HCT116 (cell line): ENCODE measurements at regions not wholly inside any gene's neighbourhood (a gene's known extent, or its start where the extent isn't known, plus 50 kb on each side); places are given as distances from the start of the nearest gene placed in this dataset.
A peak's percentile ranks its signal among the peaks of the same experiment; 100 is the strongest.

Experiments
- ATAC-seq: fragments of 200-7000 bp; cut with Tn5 transposase; 2 replicates; pipeline ENCODE4 v1.9.1; 2020; ENCODE audit warnings: mild to moderate bottlenecking, moderate library complexity
- BruUV-seq: library from RNA; stranded (reverse); fragments of 400-500 nt; replicated peaks from 2 replicates; lab custom pipeline; 2021; lab: Mats Ljungman, UMichigan
- CTCF ChIA-PET: fragments of 300-600 bp; sonication (Branson Sonifier 250); formaldehyde crosslinking; loops from one replicate; lab custom pipeline; 2021; ENCODE audit warnings: antibody characterized with exemption; lab: Charles Lee
- POLR2A ChIA-PET: fragments of 300-600, 350-600 bp; sonication (Branson Sonifier 250); formaldehyde crosslinking; loops from one replicate; lab custom pipeline; 2021; ENCODE audit warnings: antibody characterized with exemption; lab: Charles Lee
- RAD21 ChIA-PET, 2 experiments: fragments of 300-600 bp; sonication (Branson Sonifier 250); formaldehyde crosslinking; loops; one replicate each; lab custom pipeline; 2023; ENCODE audit warnings: low total read pairs in 2 of 2; ENCODE audit not compliant: uncharacterized antibody in 2 of 2, unreplicated experiment in 2 of 2, low non-redundant PET in 1 of 2; lab: Charles Lee
- DNase-seq: peaks from one replicate; pipeline ENCODE4 v3.0.0-alpha.2; 2010; ENCODE audit warnings: low read depth, low spot score
- H2AFZ ChIP-seq: fragments of 200-600 bp; shearing (Covaris generic), sonication (generic); 2 replicates; pipeline ENCODE4 v1.6.1; 2017; ENCODE audit warnings: low read depth, mixed run types, mixed read lengths, antibody characterized with exemption, low read length; ENCODE audit not compliant: poor library complexity, severe bottlenecking
- H3K27ac ChIP-seq: 2 replicates; pipeline ENCODE4 v1.5.1; 2012; ENCODE audit warnings: low read depth, low read length
- H3K27me3 ChIP-seq: fragments of 200-600 bp; sonication (generic); 2 replicates; pipeline ENCODE4 v1.6.1; 2016; ENCODE audit warnings: mixed run types, low read length, mixed read lengths; ENCODE audit not compliant: insufficient read depth
- H3K36me3 ChIP-seq, 2 experiments: fragments of 200-500 bp in 1 of 2; fragments of 200-600 bp in 1 of 2; sonication (Bioruptor generic) in 1 of 2; sonication (generic) in 1 of 2; 2 replicates each; pipeline versions ENCODE4 v1.5.1 to v1.6.1; 2014 to 2016; ENCODE audit warnings: low read length in 2 of 2, inconsistent platforms in 1 of 2, mixed read lengths in 1 of 2, mixed run types in 1 of 2; ENCODE audit not compliant: insufficient read depth in 2 of 2, control insufficient read depth in 1 of 2
- H3K4me1 ChIP-seq, 2 experiments: fragments of 200-600 bp in 1 of 2; sonication (generic) in 1 of 2; 2 replicates each; pipeline versions ENCODE4 v1.5.1 to v1.6.1; 2012 to 2017; ENCODE audit warnings: low read length in 2 of 2, inconsistent platforms in 1 of 2, mild to moderate bottlenecking in 1 of 2, mixed read lengths in 1 of 2, mixed run types in 1 of 2, moderate library complexity in 1 of 2; ENCODE audit not compliant: insufficient read depth in 2 of 2, control insufficient read depth in 1 of 2
- H3K4me2 ChIP-seq: fragments of 200-600 bp; sonication (generic); 2 replicates; pipeline ENCODE4 v1.6.1; 2017; ENCODE audit warnings: mixed run types, low read length, mixed read lengths
- H3K4me3 ChIP-seq, 2 experiments: fragments of 200-600 bp in 1 of 2; sonication (generic) in 1 of 2; replicated peaks in 1 of 2; 2 replicates each; pipeline ENCODE4 v1.5.1; 2011 to 2016; ENCODE audit warnings: low read length in 2 of 2, control low read depth in 1 of 2, low read depth in 1 of 2, mild to moderate bottlenecking in 1 of 2, mixed read lengths in 1 of 2, mixed run types in 1 of 2
- H3K79me2 ChIP-seq: fragments of 200-600 bp; sonication (generic); 2 replicates; pipeline ENCODE4 v1.6.1; 2017; ENCODE audit warnings: mild to moderate bottlenecking, mixed run types, low read length, moderate library complexity, mixed read lengths; ENCODE audit not compliant: insufficient read depth
- H3K9ac ChIP-seq: fragments of 200-600 bp; sonication (generic); 2 replicates; pipeline ENCODE4 v1.6.1; 2016; ENCODE audit warnings: low read length, mixed read lengths
- H3K9me2 ChIP-seq: fragments of 200-600 bp; sonication (generic), shearing (Covaris generic); 2 replicates; pipeline ENCODE4 v1.6.1; 2017; ENCODE audit warnings: mixed run types, mild to moderate bottlenecking, moderate library complexity; ENCODE audit not compliant: insufficient read depth
- H3K9me3 ChIP-seq, 2 experiments: fragments of 200-500 bp in 1 of 2; fragments of 200-600 bp in 1 of 2; sonication (Bioruptor generic) in 1 of 2; sonication (generic) in 1 of 2; 2 replicates each; pipeline ENCODE4 v1.6.1; 2014 to 2017; ENCODE audit warnings: low read length in 2 of 2, mixed read lengths in 2 of 2, inconsistent platforms in 1 of 2, low read depth in 1 of 2, mild to moderate bottlenecking in 1 of 2, mixed run types in 1 of 2, moderate library complexity in 1 of 2; ENCODE audit not compliant: control insufficient read depth in 1 of 2, insufficient read depth in 1 of 2
- H4K20me1 ChIP-seq: fragments of 200-600 bp; sonication (generic), shearing (Covaris generic); 2 replicates; pipeline ENCODE4 v1.6.1; 2017; ENCODE audit warnings: mixed run types, mild to moderate bottlenecking, moderate library complexity; ENCODE audit not compliant: insufficient read depth
- CBX3 ChIP-seq: IDR thresholded peaks from 2 replicates; pipeline ENCODE4 v1.6.1; 2012; ENCODE audit warnings: low read depth
- TCF7L2 ChIP-seq: IDR thresholded peaks from 2 replicates; pipeline ENCODE4 v1.7.0; 2011; ENCODE audit warnings: borderline replicate concordance, inconsistent platforms; ENCODE audit not compliant: insufficient read depth, insufficient read length; ENCODE audit errors: extremely low read depth
- ZNF274 ChIP-seq: fragments of 200-500 bp; sonication (Bioruptor generic); IDR thresholded peaks from 2 replicates; pipeline ENCODE4 v1.6.1; 2014; ENCODE audit warnings: mild to moderate bottlenecking, low read depth, low read length, inconsistent platforms
- intact Hi-C: fragments of 100-400 bp; cut with micrococcal nuclease; formaldehyde crosslinking; loops from 2 replicates; pipeline ENCODE4 v1.10.0; 2022
- TF ChIP-seq, protein P1 (sequence below): IDR thresholded peaks from 2 replicates; pipeline ENCODE4 v1.6.1; 2012
- TF ChIP-seq, protein P2 (sequence below), 3 experiments: fragments of 200-600 bp in 1 of 3; sonication (generic) in 1 of 3; IDR thresholded peaks in 2 of 3; conservative IDR thresholded peaks in 1 of 3; 2 replicates each; pipeline ENCODE4 v1.5.1; 2012 to 2017; ENCODE audit warnings: low read depth in 2 of 3, low read length in 2 of 3, antibody characterized with exemption in 1 of 3, borderline replicate concordance in 1 of 3, control low read depth in 1 of 3, mild to moderate bottlenecking in 1 of 3, mixed read lengths in 1 of 3, mixed run types in 1 of 3, moderate library complexity in 1 of 3; ENCODE audit not compliant: insufficient read depth in 1 of 3

DNA sequence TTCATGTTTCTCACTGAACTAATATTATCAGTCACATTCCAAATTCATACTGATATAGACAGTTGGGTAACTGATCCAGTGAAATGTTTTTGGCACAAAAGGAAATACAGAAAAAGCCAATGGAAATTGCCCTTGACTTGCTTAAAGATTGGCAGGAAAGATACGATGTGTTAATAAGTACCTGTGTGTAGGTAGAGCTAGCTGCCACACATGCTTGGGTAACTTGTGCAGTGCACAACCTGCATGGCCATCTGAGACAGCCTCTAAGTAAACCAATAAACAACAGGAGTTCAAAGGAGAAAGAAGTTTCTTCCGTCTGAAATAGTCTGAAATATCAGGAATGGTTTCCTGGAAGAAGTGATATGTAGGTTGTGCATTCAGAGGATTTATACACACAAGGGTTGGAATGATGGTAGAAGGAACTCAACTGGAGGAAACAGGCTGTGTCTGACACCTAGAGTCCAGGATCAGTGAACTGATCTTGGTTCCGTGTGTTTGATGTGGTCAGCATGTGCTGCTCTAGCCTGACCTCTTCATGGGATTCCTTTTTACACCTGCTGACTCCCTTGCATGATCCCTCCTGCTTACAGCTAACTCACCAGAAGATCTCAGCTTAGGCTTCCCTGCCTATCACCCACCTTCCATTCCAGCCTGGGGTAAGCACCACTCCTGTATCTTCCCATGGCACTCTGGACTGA lies 81.4 kb upstream of the KRR1 start:
- CTCF ChIA-PET, result no interaction called here
- POLR2A ChIA-PET, result no interaction called here

More for the DNA sequence above, 81.4 kb upstream of the KRR1 start:
- Histone ChIP-seq H2AFZ (no peak overlapping the region), H3K4me1 (peaks cover 0 to 8% of the 10 kb centered on the region in 2 experiments; a peak in 1 of 4 replicates), H3K9me3 (no peaks in the 10 kb centered on the region), H3K4me2 (no peak overlapping the region), H3K9me2 (no peaks in the 10 kb centered on the region; the same call in 1 of the 2 replicates), H3K27ac (no peak overlapping the region)
- ATAC-seq, result peak; percentile 57; the same call in 1 of the 2 replicates
- no peak for DNase-seq
- RAD21 ChIA-PET, result no interaction called here
- intact Hi-C loops, result no loop called here
- TF ChIP-seq, protein P1, sequence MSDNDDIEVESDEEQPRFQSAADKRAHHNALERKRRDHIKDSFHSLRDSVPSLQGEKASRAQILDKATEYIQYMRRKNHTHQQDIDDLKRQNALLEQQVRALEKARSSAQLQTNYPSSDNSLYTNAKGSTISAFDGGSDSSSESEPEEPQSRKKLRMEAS, result 0 out of 2 replicates have a peak, but pooled peaks have one; percentile 21
- TF ChIP-seq TCF7L2 (peak; percentile 28), ZNF274 (no peak), CBX3 (0 out of 2 replicates have a peak, but pooled peaks have one; percentile 15)
- TF ChIP-seq, protein P2, sequence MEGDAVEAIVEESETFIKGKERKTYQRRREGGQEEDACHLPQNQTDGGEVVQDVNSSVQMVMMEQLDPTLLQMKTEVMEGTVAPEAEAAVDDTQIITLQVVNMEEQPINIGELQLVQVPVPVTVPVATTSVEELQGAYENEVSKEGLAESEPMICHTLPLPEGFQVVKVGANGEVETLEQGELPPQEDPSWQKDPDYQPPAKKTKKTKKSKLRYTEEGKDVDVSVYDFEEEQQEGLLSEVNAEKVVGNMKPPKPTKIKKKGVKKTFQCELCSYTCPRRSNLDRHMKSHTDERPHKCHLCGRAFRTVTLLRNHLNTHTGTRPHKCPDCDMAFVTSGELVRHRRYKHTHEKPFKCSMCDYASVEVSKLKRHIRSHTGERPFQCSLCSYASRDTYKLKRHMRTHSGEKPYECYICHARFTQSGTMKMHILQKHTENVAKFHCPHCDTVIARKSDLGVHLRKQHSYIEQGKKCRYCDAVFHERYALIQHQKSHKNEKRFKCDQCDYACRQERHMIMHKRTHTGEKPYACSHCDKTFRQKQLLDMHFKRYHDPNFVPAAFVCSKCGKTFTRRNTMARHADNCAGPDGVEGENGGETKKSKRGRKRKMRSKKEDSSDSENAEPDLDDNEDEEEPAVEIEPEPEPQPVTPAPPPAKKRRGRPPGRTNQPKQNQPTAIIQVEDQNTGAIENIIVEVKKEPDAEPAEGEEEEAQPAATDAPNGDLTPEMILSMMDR (IDR thresholded peaks at IDR 0.05 in 2 of 3, conservative IDR thresholded peaks at IDR 0.05 in 1 of 3; ENCODE audit: borderline replicate concordance in 1 of 3, insufficient read depth in 1 of 3, low read depth in 2 of 3, low read length in 2 of 3), result no peak
- TF ChIP-seq, all 23 proteins: peak for 3
- H4K20me1 ChIP-seq, result no peaks in the 10 kb centered on the region
- H3K9ac ChIP-seq, result no peak overlapping the region
- no peaks in the 10 kb centered on the region for H3K27me3 ChIP-seq
- no TSS peak for BruUV-seq
- H3K79me2 ChIP-seq, result no peaks in the 10 kb centered on the region
- H3K4me3 ChIP-seq, result no peak overlapping the region
- H3K36me3 ChIP-seq, result no peaks in the 10 kb centered on the region
